Ovary (tissue), 3 donors: ENCODE measurements at regions not wholly inside any gene's neighbourhood (a gene's known extent, or its start where the extent isn't known, plus 50 kb on each side); places are given as distances from the start of the nearest gene placed in this dataset.

Experiments
- CTCF ChIP-seq, 3 donors: fragments of 450-650 bp in 2 of 3; fragments of 200-600 bp in 1 of 3; IDR thresholded peaks; one replicate each; pipeline versions ENCODE4 v1.5.1 to v1.8.0; 2016 to 2022; ENCODE audit warnings: antibody characterized with exemption in 3 of 3, mild to moderate bottlenecking in 1 of 3
- EP300 ChIP-seq: sonication (generic); formaldehyde crosslinking; IDR thresholded peaks from one replicate; pipeline ENCODE4 v1.6.1; 2017; ENCODE audit warnings: antibody characterized with exemption
- donor health status: DM: no; HTN: no; CAD: no.

GRCh38 chr4:79022529-79022928 lies 83.3 kb upstream of the PAQR3 start:
- TF ChIP-seq CTCF (IDR thresholded peaks at IDR 0.05), result no peak
- TF ChIP-seq EP300, result no peak
